HCT116 (cell line): ENCODE measurements at regions not wholly inside any gene's neighbourhood (a gene's known extent, or its start where the extent isn't known, plus 50 kb on each side); places are given as distances from the start of the nearest gene placed in this dataset.
"Not testable (repeated sequence)": the region's sequence is repeated elsewhere in the genome, so short reads cannot be mapped to it uniquely, and the experiment has no call there.

ENCODE experiments used
- CEBPB ChIP-seq: IDR thresholded peaks from 2 replicates; pipeline ENCODE4 v1.6.1; 2012; ENCODE audit warnings: low read depth
- EZH2phosphoT487 ChIP-seq: fragments of 200-600 bp; IDR thresholded peaks from 2 replicates; pipeline ENCODE4 v1.6.1; 2018; ENCODE audit warnings: antibody characterized with exemption, borderline replicate concordance
- JUND ChIP-seq: IDR thresholded peaks from 2 replicates; pipeline ENCODE4 v1.6.1; 2012
- POLR2AphosphoS5 ChIP-seq: IDR thresholded peaks from 2 replicates; pipeline ENCODE4 v1.6.1; 2011; ENCODE audit warnings: mild to moderate bottlenecking, low read depth, low read length, moderate library complexity
- SIN3A ChIP-seq: IDR thresholded peaks from 2 replicates; pipeline ENCODE4 v1.6.1; 2012; ENCODE audit warnings: low read depth
- SP1 ChIP-seq: IDR thresholded peaks from 2 replicates; pipeline ENCODE4 v1.6.1; 2012; ENCODE audit warnings: low read depth
- YY1 ChIP-seq: IDR thresholded peaks from 2 replicates; pipeline ENCODE4 v1.6.1; 2011; ENCODE audit warnings: low read length, low read depth, moderate library complexity, mild to moderate bottlenecking; ENCODE audit not compliant: insufficient replicate concordance; ENCODE audit errors: extremely low read depth
- ZFX ChIP-seq: fragments of 450-650 bp; IDR thresholded peaks from 2 replicates; pipeline ENCODE4 v1.6.1; 2017
- ZNF274 ChIP-seq: fragments of 200-500 bp; sonication (Bioruptor generic); IDR thresholded peaks from 2 replicates; pipeline ENCODE4 v1.6.1; 2014; ENCODE audit warnings: mild to moderate bottlenecking, low read depth, low read length, inconsistent platforms
- TF ChIP-seq, protein P1 (sequence below), 3 experiments: fragments of 200-600 bp in 1 of 3; sonication (generic) in 1 of 3; IDR thresholded peaks in 2 of 3; conservative IDR thresholded peaks in 1 of 3; 2 replicates each; pipeline ENCODE4 v1.5.1; 2012 to 2017; ENCODE audit warnings: low read depth in 2 of 3, low read length in 2 of 3, antibody characterized with exemption in 1 of 3, borderline replicate concordance in 1 of 3, control low read depth in 1 of 3, mild to moderate bottlenecking in 1 of 3, mixed read lengths in 1 of 3, mixed run types in 1 of 3, moderate library complexity in 1 of 3; ENCODE audit not compliant: insufficient read depth in 1 of 3
- TF ChIP-seq, protein P2 (sequence below): IDR thresholded peaks from 2 replicates; pipeline ENCODE4 v1.6.1; 2012
- TF ChIP-seq, protein P3 (sequence below): IDR thresholded peaks from 2 replicates; pipeline ENCODE4 v1.6.1; 2012; ENCODE audit warnings: low read depth
- TF ChIP-seq, protein P4 (sequence below): IDR thresholded peaks from 2 replicates; pipeline ENCODE4 v1.6.1; 2011; ENCODE audit warnings: mild to moderate bottlenecking, low read length, moderate library complexity; ENCODE audit not compliant: insufficient replicate concordance; ENCODE audit errors: extremely low read depth

DNA sequence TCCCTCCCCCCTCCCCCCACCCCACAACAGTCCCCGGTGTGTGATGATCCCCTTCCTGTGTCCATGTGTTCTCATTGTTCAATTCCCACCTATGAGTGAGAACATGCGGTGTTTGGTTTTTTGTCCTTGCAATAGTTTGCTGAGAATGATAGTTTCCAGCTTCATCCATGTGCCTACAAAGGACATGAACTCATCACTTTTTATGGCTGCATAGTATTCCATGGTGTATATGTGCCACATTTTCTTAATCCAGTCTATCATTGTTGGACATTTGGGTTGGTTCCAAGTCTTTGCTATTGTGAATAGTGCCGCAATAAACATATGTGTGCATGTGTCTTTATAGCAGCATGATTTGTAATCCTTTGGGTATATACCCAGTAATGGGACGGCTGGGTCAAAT lies 76.5 kb upstream of the DNAH5 start:
- TF ChIP-seq, protein P1, sequence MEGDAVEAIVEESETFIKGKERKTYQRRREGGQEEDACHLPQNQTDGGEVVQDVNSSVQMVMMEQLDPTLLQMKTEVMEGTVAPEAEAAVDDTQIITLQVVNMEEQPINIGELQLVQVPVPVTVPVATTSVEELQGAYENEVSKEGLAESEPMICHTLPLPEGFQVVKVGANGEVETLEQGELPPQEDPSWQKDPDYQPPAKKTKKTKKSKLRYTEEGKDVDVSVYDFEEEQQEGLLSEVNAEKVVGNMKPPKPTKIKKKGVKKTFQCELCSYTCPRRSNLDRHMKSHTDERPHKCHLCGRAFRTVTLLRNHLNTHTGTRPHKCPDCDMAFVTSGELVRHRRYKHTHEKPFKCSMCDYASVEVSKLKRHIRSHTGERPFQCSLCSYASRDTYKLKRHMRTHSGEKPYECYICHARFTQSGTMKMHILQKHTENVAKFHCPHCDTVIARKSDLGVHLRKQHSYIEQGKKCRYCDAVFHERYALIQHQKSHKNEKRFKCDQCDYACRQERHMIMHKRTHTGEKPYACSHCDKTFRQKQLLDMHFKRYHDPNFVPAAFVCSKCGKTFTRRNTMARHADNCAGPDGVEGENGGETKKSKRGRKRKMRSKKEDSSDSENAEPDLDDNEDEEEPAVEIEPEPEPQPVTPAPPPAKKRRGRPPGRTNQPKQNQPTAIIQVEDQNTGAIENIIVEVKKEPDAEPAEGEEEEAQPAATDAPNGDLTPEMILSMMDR (IDR thresholded peaks at IDR 0.05 in 2 of 3, conservative IDR thresholded peaks at IDR 0.05 in 1 of 3; ENCODE audit: borderline replicate concordance in 1 of 3, insufficient read depth in 1 of 3, low read depth in 2 of 3, low read length in 2 of 3) = not testable (repeated sequence)
- TF ChIP-seq YY1, CEBPB, JUND, POLR2AphosphoS5, ZNF274, SIN3A, ZFX, SP1, EZH2phosphoT487: not testable (repeated sequence)
- TF ChIP-seq, protein P2, sequence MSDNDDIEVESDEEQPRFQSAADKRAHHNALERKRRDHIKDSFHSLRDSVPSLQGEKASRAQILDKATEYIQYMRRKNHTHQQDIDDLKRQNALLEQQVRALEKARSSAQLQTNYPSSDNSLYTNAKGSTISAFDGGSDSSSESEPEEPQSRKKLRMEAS = not testable (repeated sequence)
- TF ChIP-seq, protein P3, sequence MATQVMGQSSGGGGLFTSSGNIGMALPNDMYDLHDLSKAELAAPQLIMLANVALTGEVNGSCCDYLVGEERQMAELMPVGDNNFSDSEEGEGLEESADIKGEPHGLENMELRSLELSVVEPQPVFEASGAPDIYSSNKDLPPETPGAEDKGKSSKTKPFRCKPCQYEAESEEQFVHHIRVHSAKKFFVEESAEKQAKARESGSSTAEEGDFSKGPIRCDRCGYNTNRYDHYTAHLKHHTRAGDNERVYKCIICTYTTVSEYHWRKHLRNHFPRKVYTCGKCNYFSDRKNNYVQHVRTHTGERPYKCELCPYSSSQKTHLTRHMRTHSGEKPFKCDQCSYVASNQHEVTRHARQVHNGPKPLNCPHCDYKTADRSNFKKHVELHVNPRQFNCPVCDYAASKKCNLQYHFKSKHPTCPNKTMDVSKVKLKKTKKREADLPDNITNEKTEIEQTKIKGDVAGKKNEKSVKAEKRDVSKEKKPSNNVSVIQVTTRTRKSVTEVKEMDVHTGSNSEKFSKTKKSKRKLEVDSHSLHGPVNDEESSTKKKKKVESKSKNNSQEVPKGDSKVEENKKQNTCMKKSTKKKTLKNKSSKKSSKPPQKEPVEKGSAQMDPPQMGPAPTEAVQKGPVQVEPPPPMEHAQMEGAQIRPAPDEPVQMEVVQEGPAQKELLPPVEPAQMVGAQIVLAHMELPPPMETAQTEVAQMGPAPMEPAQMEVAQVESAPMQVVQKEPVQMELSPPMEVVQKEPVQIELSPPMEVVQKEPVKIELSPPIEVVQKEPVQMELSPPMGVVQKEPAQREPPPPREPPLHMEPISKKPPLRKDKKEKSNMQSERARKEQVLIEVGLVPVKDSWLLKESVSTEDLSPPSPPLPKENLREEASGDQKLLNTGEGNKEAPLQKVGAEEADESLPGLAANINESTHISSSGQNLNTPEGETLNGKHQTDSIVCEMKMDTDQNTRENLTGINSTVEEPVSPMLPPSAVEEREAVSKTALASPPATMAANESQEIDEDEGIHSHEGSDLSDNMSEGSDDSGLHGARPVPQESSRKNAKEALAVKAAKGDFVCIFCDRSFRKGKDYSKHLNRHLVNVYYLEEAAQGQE = not testable (repeated sequence)
- TF ChIP-seq, protein P4, sequence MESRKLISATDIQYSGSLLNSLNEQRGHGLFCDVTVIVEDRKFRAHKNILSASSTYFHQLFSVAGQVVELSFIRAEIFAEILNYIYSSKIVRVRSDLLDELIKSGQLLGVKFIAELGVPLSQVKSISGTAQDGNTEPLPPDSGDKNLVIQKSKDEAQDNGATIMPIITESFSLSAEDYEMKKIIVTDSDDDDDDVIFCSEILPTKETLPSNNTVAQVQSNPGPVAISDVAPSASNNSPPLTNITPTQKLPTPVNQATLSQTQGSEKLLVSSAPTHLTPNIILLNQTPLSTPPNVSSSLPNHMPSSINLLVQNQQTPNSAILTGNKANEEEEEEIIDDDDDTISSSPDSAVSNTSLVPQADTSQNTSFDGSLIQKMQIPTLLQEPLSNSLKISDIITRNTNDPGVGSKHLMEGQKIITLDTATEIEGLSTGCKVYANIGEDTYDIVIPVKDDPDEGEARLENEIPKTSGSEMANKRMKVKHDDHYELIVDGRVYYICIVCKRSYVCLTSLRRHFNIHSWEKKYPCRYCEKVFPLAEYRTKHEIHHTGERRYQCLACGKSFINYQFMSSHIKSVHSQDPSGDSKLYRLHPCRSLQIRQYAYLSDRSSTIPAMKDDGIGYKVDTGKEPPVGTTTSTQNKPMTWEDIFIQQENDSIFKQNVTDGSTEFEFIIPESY = not testable (repeated sequence)
